H9 (cell line): ENCODE measurements at regions not wholly inside any gene's neighbourhood (a gene's known extent, or its start where the extent isn't known, plus 50 kb on each side); places are given as distances from the start of the nearest gene placed in this dataset.

Source experiments
- DNase-seq: peaks from one replicate; pipeline ENCODE4 v3.0.0-alpha.2; 2017
- H2AFZ ChIP-seq: one replicate; pipeline ENCODE4 v1.6.1; 2013; ENCODE audit warnings: mild to moderate bottlenecking, low read length, control low read depth, moderate library complexity
- H2AK5ac ChIP-seq: 2 replicates; pipeline ENCODE4 v1.6.1; 2013; ENCODE audit warnings: low read length, control low read depth, mixed read lengths; ENCODE audit not compliant: insufficient read length
- H2BK120ac ChIP-seq: one replicate; pipeline ENCODE4 v1.6.1; 2013; ENCODE audit warnings: low read depth, mild to moderate bottlenecking, low read length, control low read depth, inconsistent platforms; ENCODE audit not compliant: poor library complexity, severe bottlenecking
- H2BK12ac ChIP-seq: 2 replicates; pipeline ENCODE4 v1.6.1; 2013; ENCODE audit warnings: low read length, control low read depth, mixed read lengths, low read depth; ENCODE audit not compliant: insufficient read length
- H2BK15ac ChIP-seq: 2 replicates; pipeline ENCODE4 v1.6.1; 2013; ENCODE audit warnings: low read depth, low read length, control low read depth
- H2BK20ac ChIP-seq: one replicate; pipeline ENCODE4 v1.6.1; 2013; ENCODE audit warnings: low read depth, mild to moderate bottlenecking, low read length, control low read depth, inconsistent platforms; ENCODE audit not compliant: poor library complexity, severe bottlenecking
- H2BK5ac ChIP-seq: 2 replicates; pipeline ENCODE4 v1.6.1; 2013; ENCODE audit warnings: low read length, control low read depth, mixed read lengths; ENCODE audit not compliant: insufficient read length
- H3K14ac ChIP-seq: 2 replicates; pipeline ENCODE4 v1.6.1; 2013; ENCODE audit warnings: low read length, control low read depth; ENCODE audit not compliant: insufficient read depth
- H3K18ac ChIP-seq: 2 replicates; pipeline ENCODE4 v1.6.1; 2013; ENCODE audit warnings: low read depth, mild to moderate bottlenecking, mixed read lengths, low read length, control low read depth; ENCODE audit not compliant: insufficient read length
- H3K23ac ChIP-seq: 2 replicates; pipeline ENCODE4 v1.6.1; 2013; ENCODE audit warnings: low read length, control low read depth, mixed read lengths, low read depth; ENCODE audit not compliant: insufficient read length
- H3K23me2 ChIP-seq: 2 replicates; pipeline ENCODE4 v1.6.1; 2013; ENCODE audit warnings: low read depth, mild to moderate bottlenecking, mixed read lengths, low read length, control low read depth; ENCODE audit not compliant: insufficient read length, poor library complexity, severe bottlenecking
- H3K27ac ChIP-seq: 2 replicates; pipeline ENCODE4 v1.5.1; 2013; ENCODE audit warnings: low read length, control low read depth, mixed read lengths, low read depth; ENCODE audit not compliant: insufficient read length
- H3K27me3 ChIP-seq: 2 replicates; pipeline ENCODE4 v1.6.1; 2013; ENCODE audit warnings: low read length, control low read depth, inconsistent platforms; ENCODE audit not compliant: insufficient read depth
- H3K4ac ChIP-seq: 2 replicates; pipeline ENCODE4 v1.6.1; 2013; ENCODE audit warnings: low read depth, mild to moderate bottlenecking, control low read depth, inconsistent platforms, low read length, moderate library complexity
- H3K4me1 ChIP-seq: 2 replicates; pipeline ENCODE4 v1.6.1; 2013; ENCODE audit warnings: low read length, control low read depth, inconsistent platforms; ENCODE audit not compliant: insufficient read depth
- H3K4me2 ChIP-seq: 2 replicates; pipeline ENCODE4 v1.6.1; 2013; ENCODE audit warnings: low read length, control low read depth, mixed read lengths; ENCODE audit not compliant: insufficient read length, insufficient read depth
- H3K56ac ChIP-seq: 2 replicates; pipeline ENCODE4 v1.6.1; 2013; ENCODE audit warnings: low read depth, mild to moderate bottlenecking, mixed read lengths, low read length, control low read depth; ENCODE audit not compliant: insufficient read length
- H3K79me1 ChIP-seq: 2 replicates; pipeline ENCODE4 v1.6.1; 2013; ENCODE audit warnings: low read depth, mild to moderate bottlenecking, moderate library complexity, low read length, control low read depth, inconsistent platforms; ENCODE audit not compliant: insufficient read depth, poor library complexity, severe bottlenecking
- H3K79me2 ChIP-seq: 2 replicates; pipeline ENCODE4 v1.6.1; 2013; ENCODE audit warnings: low read length, control low read depth, inconsistent platforms; ENCODE audit not compliant: insufficient read depth
- H3K9ac ChIP-seq: 2 replicates; pipeline ENCODE4 v1.6.1; 2013; ENCODE audit warnings: low read length, control low read depth, mixed read lengths; ENCODE audit not compliant: insufficient read length; ENCODE audit errors: extremely low read depth
- H3K9me3 ChIP-seq: one replicate; pipeline ENCODE4 v1.6.1; 2013; ENCODE audit warnings: low read depth, low read length, inconsistent platforms; ENCODE audit not compliant: control insufficient read depth
- H3T11ph ChIP-seq: one replicate; pipeline ENCODE4 v1.6.1; 2013; ENCODE audit warnings: mild to moderate bottlenecking, low read length, control low read depth, inconsistent platforms
- H4K20me1 ChIP-seq: one replicate; pipeline ENCODE4 v1.6.1; 2013; ENCODE audit not compliant: control insufficient read depth, insufficient read length, insufficient read depth
- H4K5ac ChIP-seq: 2 replicates; pipeline ENCODE4 v1.6.1; 2013; ENCODE audit warnings: low read depth, mild to moderate bottlenecking, mixed read lengths, low read length, control low read depth; ENCODE audit not compliant: insufficient read length
- H4K8ac ChIP-seq: replicated peaks from 2 replicates; pipeline ENCODE4 v1.6.1; 2013; ENCODE audit warnings: low read length, control low read depth, mixed read lengths, low read depth; ENCODE audit not compliant: insufficient read length
- H4K91ac ChIP-seq: 2 replicates; pipeline ENCODE4 v1.6.1; 2013; ENCODE audit warnings: low read depth, mild to moderate bottlenecking, moderate library complexity, mixed read lengths, low read length, control low read depth; ENCODE audit not compliant: insufficient read length
- H3K27ac Mint-ChIP-seq, 3 experiments: 2 replicates in 2 of 3; 3 replicates in 1 of 3; pipeline ENCODE4 v1.8.0; 2020 to 2021; ENCODE audit warnings: mixed read lengths in 3 of 3, mild to moderate bottlenecking in 1 of 3, moderate library complexity in 1 of 3
- H3K27me3 Mint-ChIP-seq: 2 replicates; pipeline ENCODE4 v1.8.0; 2021; ENCODE audit warnings: low read depth, mild to moderate bottlenecking, moderate library complexity, mixed read lengths
- H3K36me3 Mint-ChIP-seq, 3 experiments: 2 replicates in 2 of 3; 3 replicates in 1 of 3; pipeline ENCODE4 v1.8.0; 2020 to 2021; ENCODE audit warnings: low read depth in 3 of 3, mixed read lengths in 3 of 3; ENCODE audit not compliant: insufficient read depth in 1 of 3
- H3K4me1 Mint-ChIP-seq, 2 experiments: 2 replicates each; pipeline ENCODE4 v1.8.0; 2020; ENCODE audit warnings: mixed read lengths in 2 of 2
- H3K4me3 Mint-ChIP-seq, 2 experiments: 2 replicates in 1 of 2; 3 replicates in 1 of 2; pipeline ENCODE4 v1.8.0; 2020 to 2021; ENCODE audit warnings: mild to moderate bottlenecking in 2 of 2, mixed read lengths in 2 of 2, moderate library complexity in 1 of 2
- H3K9me3 Mint-ChIP-seq, 2 experiments: 2 replicates in 1 of 2; 3 replicates in 1 of 2; pipeline ENCODE4 v1.8.0; 2020; ENCODE audit warnings: mild to moderate bottlenecking in 2 of 2, mixed read lengths in 2 of 2, moderate library complexity in 1 of 2
- CTCF ChIP-seq: fragments of 200-600 bp; sonication (generic); conservative IDR thresholded peaks from 3 replicates; pipeline ENCODE4 v1.8.0; 2021; ENCODE audit warnings: antibody characterized with exemption, mild to moderate bottlenecking
- WGBS: extraction: QIAGEN DNeasy Blood & Tissue Kit; methylation state at CpG from one replicate; pipeline ENCODE4 v1.1.7; 2013; ENCODE audit warnings: missing lambda C conversion rate, low lambda C conversion rate, mixed read lengths; ENCODE audit not compliant: insufficient read length; ENCODE audit errors: extremely low coverage; 5-methylcytosine and 5-hydroxymethylcytosine counted together

DNA sequence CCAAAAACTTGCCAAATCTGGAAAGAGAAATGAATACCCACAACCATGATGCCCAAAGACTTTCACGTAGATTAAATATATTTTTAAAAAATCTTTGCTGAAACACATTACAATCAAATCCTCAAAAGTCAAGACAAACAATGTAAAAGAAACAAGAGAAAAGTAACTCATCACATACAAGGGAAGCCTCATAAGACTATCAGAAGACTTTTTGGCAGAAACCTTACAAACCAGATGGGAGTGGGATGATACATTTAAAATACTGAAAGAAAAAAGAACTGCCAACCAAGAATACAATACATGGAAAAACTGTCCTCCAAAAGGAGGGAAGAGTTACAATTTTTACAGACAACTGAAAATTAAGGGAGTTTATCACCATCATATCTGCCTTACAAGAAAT, 319.0 kb upstream of the INTU start:
- no peak overlapping the region for H3K18ac ChIP-seq
- H3K79me1 ChIP-seq = no peaks in the 10 kb centered on the region
- no CpG with 5 or more reads among the region's 1 CpG for WGBS
- no peak overlapping the region for H2BK12ac ChIP-seq
- no peak overlapping the region for H4K5ac ChIP-seq
- H3K23ac ChIP-seq = no peak overlapping the region
- no peak overlapping the region for H2BK20ac ChIP-seq
- no peak overlapping the region for H3K4me2 ChIP-seq
- no peak overlapping the region for H2AFZ ChIP-seq
- no peaks in the 10 kb centered on the region for H3K9me3 ChIP-seq
- Mint-ChIP-seq H3K27ac (no peak overlapping the region), H3K27me3 (no peaks in the 10 kb centered on the region; the same call in 1 of the 2 replicates), H3K36me3 (peaks cover 7 to 18% (median 16%) of the 10 kb centered on the region in 3 experiments), H3K4me3 (no peak overlapping the region), H3K4me1 (peaks cover 8 to 10% of the 10 kb centered on the region in 2 experiments), H3K9me3 (peaks cover 23 to 24% of the 10 kb centered on the region in 2 experiments)
- no peak overlapping the region for H2AK5ac ChIP-seq
- H3K27me3 ChIP-seq = no peaks in the 10 kb centered on the region
- H3K23me2 ChIP-seq = no peaks in the 10 kb centered on the region
- no peak overlapping the region for H4K8ac ChIP-seq
- H4K91ac ChIP-seq = no peak overlapping the region
- no peak overlapping the region for H2BK120ac ChIP-seq
- no peak overlapping the region for H3K14ac ChIP-seq
- H2BK15ac ChIP-seq = no peak overlapping the region
- no peak overlapping the region for H3K9ac ChIP-seq
- H3K4me1 ChIP-seq = no peaks in the 10 kb centered on the region
- no peak for DNase-seq
- H4K20me1 ChIP-seq = no peaks in the 10 kb centered on the region
- no peak overlapping the region for H3K4ac ChIP-seq
- H3K27ac ChIP-seq = no peak overlapping the region
- no peaks in the 10 kb centered on the region for H3K79me2 ChIP-seq
- no peak overlapping the region for H3K56ac ChIP-seq
- TF ChIP-seq CTCF = no peak
- no peak overlapping the region for H3T11ph ChIP-seq
- H2BK5ac ChIP-seq = no peak overlapping the region
